GM12891 (cell line): ENCODE measurements at regions not wholly inside any gene's neighbourhood (a gene's known extent, or its start where the extent isn't known, plus 50 kb on each side); places are given as distances from the start of the nearest gene placed in this dataset.

Source experiments
- POLR2A ChIP-seq: IDR thresholded peaks from 2 replicates; pipeline ENCODE4 v1.6.1; 2011; ENCODE audit warnings: low read depth, low read length, control low read depth
- POLR2AphosphoS5 ChIP-seq: IDR thresholded peaks from 2 replicates; pipeline ENCODE4 v1.6.1; 2011; ENCODE audit warnings: low read depth, low read length, control low read depth
- POU2F2 ChIP-seq: IDR thresholded peaks from 2 replicates; pipeline ENCODE4 v1.6.1; 2011; ENCODE audit warnings: low read depth, mild to moderate bottlenecking, control low read depth, low read length, moderate library complexity
- TAF1 ChIP-seq: IDR thresholded peaks from 2 replicates; pipeline ENCODE4 v1.6.1; 2011; ENCODE audit warnings: low read depth, low read length, control low read depth

DNA sequence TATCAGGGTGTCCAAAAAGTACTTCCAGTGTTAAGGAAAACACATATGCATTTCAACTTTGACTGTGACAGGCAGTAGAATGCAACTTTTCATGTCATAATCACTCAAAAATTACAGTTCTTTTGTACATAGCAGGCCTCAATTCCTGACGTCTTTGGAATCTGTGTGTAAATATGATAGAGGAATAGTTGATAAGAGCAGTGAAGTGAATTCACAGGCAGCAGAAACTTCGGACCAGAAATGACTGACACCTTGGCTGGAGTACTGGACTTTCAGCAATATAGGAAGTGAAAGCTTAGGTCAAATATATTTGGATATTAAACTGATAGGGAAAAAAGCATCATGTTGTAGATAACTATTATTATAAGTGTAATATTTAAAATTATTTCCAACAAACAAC is 1741.2 kb upstream of the PCDH20 start:
- no peak for TF ChIP-seq POLR2AphosphoS5
- TF ChIP-seq POU2F2: no peak
- no peak for TF ChIP-seq TAF1
- TF ChIP-seq POLR2A: no peak
